Urinary bladder (tissue), 3 donors: ENCODE measurements at regions not wholly inside any gene's neighbourhood (a gene's known extent, or its start where the extent isn't known, plus 50 kb on each side); places are given as distances from the start of the nearest gene placed in this dataset.
"Not testable (repeated sequence)": the region's sequence is repeated elsewhere in the genome, so short reads cannot be mapped to it uniquely, and the experiment has no call there.

Experiments used
- DNase-seq: peaks from one replicate; pipeline ENCODE4 v3.0.0-alpha.2; 2015; ENCODE audit errors: extremely low spot score
- H3K27ac ChIP-seq: one replicate; pipeline ENCODE4 v1.5.1; 2013; ENCODE audit warnings: low read depth, mild to moderate bottlenecking, moderate library complexity
- H3K36me3 ChIP-seq: one replicate; pipeline ENCODE4 v1.6.1; 2013; ENCODE audit warnings: mild to moderate bottlenecking, moderate library complexity; ENCODE audit not compliant: insufficient read depth
- H3K4me1 ChIP-seq: one replicate; pipeline ENCODE4 v1.6.1; 2013; ENCODE audit warnings: mild to moderate bottlenecking, moderate library complexity; ENCODE audit not compliant: insufficient read depth
- H3K4me3 ChIP-seq: one replicate; pipeline ENCODE4 v1.5.1; 2013; ENCODE audit warnings: low read depth, low read length
- WGBS: extraction: QIAGEN DNeasy Blood & Tissue Kit; methylation state at CpG from one replicate; pipeline ENCODE4 v1.1.7; 2013; 5-methylcytosine and 5-hydroxymethylcytosine counted together
- donor health status: healthy with polysubstance abuse.
- donor health status: healthy.

GRCh38 chr5:12162863-12163262 is 258.6 kb upstream of the CTNND2 start:
- 57% methylated on average over 2 of the region's 2 CpGs for WGBS
- Histone ChIP-seq H3K4me3 (no peak overlapping the region), H3K36me3 (no peaks in the 10 kb centered on the region), H3K27ac (no peak overlapping the region), H3K4me1 (no peaks in the 10 kb centered on the region)
- DNase-seq, result no peak

- no peak overlapping the region for H3K27ac ChIP-seq
- H3K4me3 ChIP-seq, result no peak overlapping the region
- no peak for DNase-seq
- H3K36me3 ChIP-seq, result no peaks in the 10 kb centered on the region
- no peaks in the 10 kb centered on the region for H3K4me1 ChIP-seq
Measured at GRCh38 chr5:12147513-12147912, 243.3 kb upstream of the CTNND2 start.

GRCh38 chr5:12141496-12141895 is 237.2 kb upstream of the CTNND2 start:
- no peak for DNase-seq
- H3K4me1 ChIP-seq, result no peaks in the 10 kb centered on the region
- no peak overlapping the region for H3K27ac ChIP-seq
- 73% methylated on average over 2 of the region's 2 CpGs for WGBS
- H3K4me3 ChIP-seq, result no peak overlapping the region
- no peaks in the 10 kb centered on the region for H3K36me3 ChIP-seq

- Histone ChIP-seq H3K27ac (no peak overlapping the region), H3K4me3 (no peak overlapping the region), H3K4me1 (no peaks in the 10 kb centered on the region), H3K36me3 (no peaks in the 10 kb centered on the region)
- WGBS, result 49% methylated on average over 1 of the region's 1 CpG
- no peak for DNase-seq
Measured at GRCh38 chr5:12133520-12133919, 229.3 kb upstream of the CTNND2 start.

GRCh38 chr5:12131020-12131419 is 226.8 kb upstream of the CTNND2 start:
- H3K4me1 ChIP-seq, H3K4me3 ChIP-seq, H3K27ac ChIP-seq, H3K36me3 ChIP-seq, DNase-seq: not testable (repeated sequence)
- 88% methylated on average over 2 of the region's 2 CpGs for WGBS

- H3K4me1 ChIP-seq, result no peaks in the 10 kb centered on the region
- no peaks in the 10 kb centered on the region for H3K36me3 ChIP-seq
- DNase-seq, result no peak
- H3K4me3 ChIP-seq, result no peak overlapping the region
- WGBS, result 85% methylated on average over 7 of the region's 7 CpGs
- H3K27ac ChIP-seq, result no peak overlapping the region
Measured at GRCh38 chr5:12125895-12126294, 221.6 kb upstream of the CTNND2 start.

GRCh38 chr5:12119657-12120056 is 215.4 kb upstream of the CTNND2 start:
- DNase-seq, result no peak
- WGBS, result 55% methylated on average over 3 of the region's 3 CpGs
- Histone ChIP-seq H3K4me1 (no peaks in the 10 kb centered on the region), H3K27ac (no peak overlapping the region), H3K36me3 (no peaks in the 10 kb centered on the region), H3K4me3 (no peak overlapping the region)

- 92% methylated on average over 1 of the region's 1 CpG for WGBS
- no peak overlapping the region for H3K4me3 ChIP-seq
- no peaks in the 10 kb centered on the region for H3K4me1 ChIP-seq
- no peaks in the 10 kb centered on the region for H3K36me3 ChIP-seq
- H3K27ac ChIP-seq, result no peak overlapping the region
- DNase-seq, result no peak
Measured at GRCh38 chr5:12114075-12114474, 209.8 kb upstream of the CTNND2 start.

- Histone ChIP-seq H3K27ac (no peak overlapping the region), H3K4me1 (no peaks in the 10 kb centered on the region), H3K4me3 (no peak overlapping the region), H3K36me3 (no peaks in the 10 kb centered on the region)
- DNase-seq, result no peak
- 70% methylated on average over 3 of the region's 3 CpGs for WGBS
Measured at GRCh38 chr5:12113062-12113461, 208.8 kb upstream of the CTNND2 start.

GRCh38 chr5:12111261-12111660 is 207.0 kb upstream of the CTNND2 start:
- Histone ChIP-seq H3K4me1 (no peaks in the 10 kb centered on the region), H3K36me3 (no peaks in the 10 kb centered on the region), H3K4me3 (no peak overlapping the region), H3K27ac (no peak overlapping the region)
- WGBS, result 53% methylated on average over 2 of the region's 2 CpGs
- DNase-seq, result no peak

- no peaks in the 10 kb centered on the region for H3K36me3 ChIP-seq
- H3K27ac ChIP-seq, result no peak overlapping the region
- 78% methylated on average over 3 of the region's 3 CpGs for WGBS
- DNase-seq, result no peak
- no peak overlapping the region for H3K4me3 ChIP-seq
- no peaks in the 10 kb centered on the region for H3K4me1 ChIP-seq
Measured at GRCh38 chr5:12110629-12111028, 206.4 kb upstream of the CTNND2 start.

GRCh38 chr5:12109075-12109688 is 204.9 kb upstream of the CTNND2 start:
- H3K4me3 ChIP-seq, result no peak overlapping the region
- H3K4me1 ChIP-seq, result no peaks in the 10 kb centered on the region
- H3K27ac ChIP-seq, result no peak overlapping the region
- 61% methylated on average over 5 of the region's 5 CpGs for WGBS
- H3K36me3 ChIP-seq, result no peaks in the 10 kb centered on the region
- no peak for DNase-seq

- no peak for DNase-seq
- no peak overlapping the region for H3K4me3 ChIP-seq
- H3K36me3 ChIP-seq, result no peaks in the 10 kb centered on the region
- no peak overlapping the region for H3K27ac ChIP-seq
- no peaks in the 10 kb centered on the region for H3K4me1 ChIP-seq
- WGBS, result 77% methylated on average over 3 of the region's 3 CpGs
Measured at GRCh38 chr5:12102151-12102550, 197.9 kb upstream of the CTNND2 start.

- Histone ChIP-seq H3K4me1 (no peaks in the 10 kb centered on the region), H3K36me3 (no peaks in the 10 kb centered on the region), H3K27ac (no peak overlapping the region), H3K4me3 (no peak overlapping the region)
- DNase-seq, result no peak
Measured at GRCh38 chr5:12100542-12100941, 196.3 kb upstream of the CTNND2 start.

GRCh38 chr5:12099296-12099695 is 195.1 kb upstream of the CTNND2 start:
- 68% methylated on average over 4 of the region's 4 CpGs for WGBS
- no peak overlapping the region for H3K4me3 ChIP-seq

More at GRCh38 chr5:12099296-12099695, 195.1 kb upstream of the CTNND2 start:
- Histone ChIP-seq H3K36me3 (no peaks in the 10 kb centered on the region), H3K4me1 (no peaks in the 10 kb centered on the region), H3K27ac (no peak overlapping the region)
- DNase-seq, result no peak
